ENCODE measurements at regions not wholly inside any gene's neighbourhood (a gene's known extent, or its start where the extent isn't known, plus 50 kb on each side); places are given as distances from the start of the nearest gene placed in this dataset.

DNA sequence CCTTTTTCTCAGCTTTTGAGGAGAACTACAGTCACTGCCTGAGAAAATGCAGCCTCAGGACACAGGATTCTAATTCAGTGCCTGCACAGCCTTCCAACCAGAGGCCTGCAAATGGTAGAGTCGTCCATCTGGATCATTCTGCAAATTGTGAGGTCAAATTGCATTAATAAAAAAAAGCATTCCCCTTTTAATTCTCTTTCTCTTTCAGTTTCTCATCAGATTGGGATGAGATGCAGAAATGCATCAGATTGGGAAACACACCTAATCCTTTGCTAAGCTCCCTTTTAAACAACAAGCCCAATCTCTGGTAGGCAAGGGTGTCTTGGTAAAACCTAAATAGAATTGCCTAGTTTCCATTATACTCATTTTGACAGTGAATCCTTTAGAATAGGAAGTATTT is 838.8 kb downstream of the MAFB start:
- peak overlapping the region; percentile 88 for H3K27ac ChIP-seq (ENCODE audit: low read depth, low read length)
- no peaks in the 10 kb centered on the region for H4K20me1 ChIP-seq (ENCODE audit: insufficient read depth, low read length)
- no peak overlapping the region for H2AFZ ChIP-seq (ENCODE audit: low read length)
- no peaks in the 10 kb centered on the region for H3K79me2 ChIP-seq (ENCODE audit: insufficient read depth, low read length)
- H3K4me3 ChIP-seq (ENCODE audit: insufficient read depth, low read length) = no peak overlapping the region
- DNase-seq (ENCODE audit: insufficient read length, low spot score, missing footprints) = no peak
- peaks cover 64% of the 10 kb centered on the region for H3K4me1 ChIP-seq (ENCODE audit: insufficient read depth, low read length)
- H3K9me3 ChIP-seq (ENCODE audit: low read depth, low read length) = no peaks in the 10 kb centered on the region
- TF ChIP-seq, protein P1, sequence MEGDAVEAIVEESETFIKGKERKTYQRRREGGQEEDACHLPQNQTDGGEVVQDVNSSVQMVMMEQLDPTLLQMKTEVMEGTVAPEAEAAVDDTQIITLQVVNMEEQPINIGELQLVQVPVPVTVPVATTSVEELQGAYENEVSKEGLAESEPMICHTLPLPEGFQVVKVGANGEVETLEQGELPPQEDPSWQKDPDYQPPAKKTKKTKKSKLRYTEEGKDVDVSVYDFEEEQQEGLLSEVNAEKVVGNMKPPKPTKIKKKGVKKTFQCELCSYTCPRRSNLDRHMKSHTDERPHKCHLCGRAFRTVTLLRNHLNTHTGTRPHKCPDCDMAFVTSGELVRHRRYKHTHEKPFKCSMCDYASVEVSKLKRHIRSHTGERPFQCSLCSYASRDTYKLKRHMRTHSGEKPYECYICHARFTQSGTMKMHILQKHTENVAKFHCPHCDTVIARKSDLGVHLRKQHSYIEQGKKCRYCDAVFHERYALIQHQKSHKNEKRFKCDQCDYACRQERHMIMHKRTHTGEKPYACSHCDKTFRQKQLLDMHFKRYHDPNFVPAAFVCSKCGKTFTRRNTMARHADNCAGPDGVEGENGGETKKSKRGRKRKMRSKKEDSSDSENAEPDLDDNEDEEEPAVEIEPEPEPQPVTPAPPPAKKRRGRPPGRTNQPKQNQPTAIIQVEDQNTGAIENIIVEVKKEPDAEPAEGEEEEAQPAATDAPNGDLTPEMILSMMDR (IDR thresholded peaks at IDR 0.05; ENCODE audit: extremely low read depth, low read depth, low read length) = no peak
- H3K4me2 ChIP-seq (ENCODE audit: insufficient read depth, low read length) = peak overlapping the region; percentile 21
- H3K36me3 ChIP-seq (ENCODE audit: insufficient read depth, low read length) = no peaks in the 10 kb centered on the region
- no peaks in the 10 kb centered on the region for H3K27me3 ChIP-seq (ENCODE audit: insufficient read depth, low read length)

DNA sequence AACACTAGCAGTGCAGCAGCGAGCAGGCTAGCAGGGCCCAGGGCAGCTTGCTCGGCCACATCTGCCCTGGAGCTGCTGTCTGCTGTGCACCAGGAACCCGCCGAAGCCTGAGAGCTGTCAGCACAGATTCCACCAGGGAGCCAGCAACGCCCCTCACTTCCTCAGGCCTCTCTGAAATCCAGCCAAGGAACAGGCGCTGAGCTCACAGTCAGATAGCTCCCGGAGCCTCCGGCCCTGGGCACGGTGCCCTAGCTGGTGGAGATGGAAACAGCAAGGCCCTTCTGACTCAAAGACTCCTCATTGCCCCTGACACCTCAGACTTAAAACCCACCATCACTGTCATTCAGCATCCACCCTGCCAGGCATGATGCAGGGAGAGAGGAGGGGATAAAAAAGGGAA is 839.4 kb downstream of the MAFB start:
- Histone ChIP-seq H3K27me3 (ENCODE audit: insufficient read depth, low read length) (no peaks in the 10 kb centered on the region), H3K27ac (ENCODE audit: low read depth, low read length) (peak overlapping the region; percentile 88), H3K36me3 (ENCODE audit: insufficient read depth, low read length) (no peaks in the 10 kb centered on the region), H3K79me2 (ENCODE audit: insufficient read depth, low read length) (no peaks in the 10 kb centered on the region), H3K9me3 (ENCODE audit: low read depth, low read length) (no peaks in the 10 kb centered on the region), H4K20me1 (ENCODE audit: insufficient read depth, low read length) (no peaks in the 10 kb centered on the region), H2AFZ (ENCODE audit: low read length) (peak overlapping the region; percentile 12), H3K4me1 (ENCODE audit: insufficient read depth, low read length) (peaks cover 58% of the 10 kb centered on the region), H3K4me2 (ENCODE audit: insufficient read depth, low read length) (peak overlapping the region; percentile 26), H3K4me3 (ENCODE audit: insufficient read depth, low read length) (no peak overlapping the region)
- TF ChIP-seq, protein P1 (IDR thresholded peaks at IDR 0.05; ENCODE audit: extremely low read depth, low read depth, low read length) = no peak
- DNase-seq (ENCODE audit: insufficient read length, low spot score, missing footprints) = peak; percentile 78

DNA sequence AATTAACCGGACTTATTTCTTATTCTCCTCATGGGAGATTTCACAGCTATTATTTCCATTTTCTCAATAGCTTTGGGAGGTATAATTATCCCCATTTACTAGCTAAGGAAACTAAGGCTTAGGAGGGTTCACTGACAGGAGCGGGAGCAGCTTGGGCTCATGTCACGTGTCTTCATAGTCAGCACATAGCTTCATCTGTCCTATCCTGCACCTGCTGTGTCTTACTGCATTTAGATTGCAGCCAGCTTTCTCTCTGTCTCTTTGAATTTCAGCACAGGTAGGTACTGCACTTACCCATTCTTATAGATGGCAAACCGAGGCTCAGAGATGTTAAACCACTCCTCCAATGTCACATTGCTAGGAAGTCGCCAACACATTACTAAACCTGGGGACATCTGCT is 839.9 kb downstream of the MAFB start:
- H3K27ac ChIP-seq (ENCODE audit: low read depth, low read length) = no peak overlapping the region
- H3K4me3 ChIP-seq (ENCODE audit: insufficient read depth, low read length) = no peak overlapping the region
- peak overlapping the region; percentile 12 for H2AFZ ChIP-seq (ENCODE audit: low read length)
- no peaks in the 10 kb centered on the region for H3K36me3 ChIP-seq (ENCODE audit: insufficient read depth, low read length)
- no peaks in the 10 kb centered on the region for H3K27me3 ChIP-seq (ENCODE audit: insufficient read depth, low read length)
- peak overlapping the region; percentile 26 for H3K4me2 ChIP-seq (ENCODE audit: insufficient read depth, low read length)
- H3K9me3 ChIP-seq (ENCODE audit: low read depth, low read length) = no peaks in the 10 kb centered on the region
- DNase-seq (ENCODE audit: insufficient read length, low spot score, missing footprints) = no peak
- TF ChIP-seq, protein P1 (IDR thresholded peaks at IDR 0.05; ENCODE audit: extremely low read depth, low read depth, low read length) = no peak
- H3K79me2 ChIP-seq (ENCODE audit: insufficient read depth, low read length) = no peaks in the 10 kb centered on the region
- peaks cover 53% of the 10 kb centered on the region for H3K4me1 ChIP-seq (ENCODE audit: insufficient read depth, low read length)
- H4K20me1 ChIP-seq (ENCODE audit: insufficient read depth, low read length) = no peaks in the 10 kb centered on the region

DNA sequence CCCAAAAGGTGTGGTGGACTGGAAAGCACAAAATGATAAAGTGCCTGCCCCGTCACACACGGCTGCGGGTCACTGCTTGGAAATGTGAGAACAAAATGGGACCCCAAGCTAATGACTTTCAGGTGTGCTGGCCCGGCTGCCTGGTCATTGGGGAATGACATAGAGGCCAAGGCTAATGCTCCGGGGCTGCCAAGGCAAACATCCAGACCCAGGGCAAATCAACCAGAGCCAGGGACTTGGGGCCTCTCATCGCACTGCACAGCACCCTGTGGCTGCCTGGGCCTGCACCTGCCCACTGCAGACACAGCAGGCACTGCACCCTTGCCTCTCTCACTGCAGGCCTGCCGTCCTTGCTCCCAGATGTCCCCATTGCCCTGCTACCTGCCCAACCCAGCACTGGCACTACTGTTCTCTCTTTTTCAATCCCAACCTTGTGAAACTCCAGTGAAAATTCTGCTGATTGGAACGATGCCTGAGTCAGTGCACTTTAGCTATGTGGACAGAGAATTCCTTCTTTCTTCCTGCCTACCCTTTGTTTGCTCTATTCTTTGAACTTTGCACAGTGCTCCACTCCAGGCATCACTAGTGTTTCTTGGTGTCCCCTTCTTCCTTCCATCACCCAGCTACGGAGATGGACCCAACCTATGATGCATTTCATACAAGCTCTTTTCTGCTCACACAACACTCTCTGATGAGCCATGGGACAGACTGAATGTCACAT is 849.5 kb downstream of the MAFB start:
- no peak overlapping the region for H2AFZ ChIP-seq (ENCODE audit: low read length)
- H3K4me3 ChIP-seq (ENCODE audit: insufficient read depth, low read length) = no peak overlapping the region
- no peaks in the 10 kb centered on the region for H4K20me1 ChIP-seq (ENCODE audit: insufficient read depth, low read length)
- H3K4me1 ChIP-seq (ENCODE audit: insufficient read depth, low read length) = no peaks in the 10 kb centered on the region
- no peaks in the 10 kb centered on the region for H3K36me3 ChIP-seq (ENCODE audit: insufficient read depth, low read length)
- H3K4me2 ChIP-seq (ENCODE audit: insufficient read depth, low read length) = no peak overlapping the region
- no peak for DNase-seq (ENCODE audit: insufficient read length, low spot score, missing footprints)
- TF ChIP-seq, protein P1 (IDR thresholded peaks at IDR 0.05; ENCODE audit: extremely low read depth, low read depth, low read length) = no peak
- no peaks in the 10 kb centered on the region for H3K79me2 ChIP-seq (ENCODE audit: insufficient read depth, low read length)
- no peaks in the 10 kb centered on the region for H3K9me3 ChIP-seq (ENCODE audit: low read depth, low read length)
- H3K27ac ChIP-seq (ENCODE audit: low read depth, low read length) = no peak overlapping the region
- H3K27me3 ChIP-seq (ENCODE audit: insufficient read depth, low read length) = no peaks in the 10 kb centered on the region
